Large intestine (tissue), 3 donors: ENCODE measurements at regions not wholly inside any gene's neighbourhood (a gene's known extent, or its start where the extent isn't known, plus 50 kb on each side); places are given as distances from the start of the nearest gene placed in this dataset.

Experiments
- DNase-seq, 2 donors: peaks; one replicate each; pipeline versions ENCODE4 v3.0.0 to v3.0.0-alpha.2; 2013
- H3K27ac ChIP-seq: one replicate; pipeline ENCODE4 v1.5.1; 2013; ENCODE audit warnings: low read length
- H3K27me3 ChIP-seq: 2 replicates; pipeline ENCODE4 v1.6.1; 2013; ENCODE audit warnings: low read length; ENCODE audit not compliant: control insufficient read depth, insufficient read depth
- H3K36me3 ChIP-seq: 2 replicates; pipeline ENCODE4 v1.6.1; 2013; ENCODE audit warnings: low read length; ENCODE audit not compliant: control insufficient read depth, insufficient read depth
- H3K4me1 ChIP-seq: one replicate; pipeline ENCODE4 v1.6.1; 2013; ENCODE audit warnings: low read length; ENCODE audit not compliant: control insufficient read depth, insufficient read depth
- H3K4me3 ChIP-seq: one replicate; pipeline ENCODE4 v1.5.1; 2013; ENCODE audit warnings: low read length
- H3K9me3 ChIP-seq: one replicate; pipeline ENCODE4 v1.6.1; 2013; ENCODE audit warnings: mild to moderate bottlenecking, low read depth, low read length, moderate library complexity; ENCODE audit not compliant: control insufficient read depth
- WGBS: methylation state at CpG from one replicate; pipeline ENCODE4 v1.1.5; 2013; ENCODE audit warnings: low lambda C conversion rate; ENCODE audit not compliant: insufficient coverage; 5-methylcytosine and 5-hydroxymethylcytosine counted together

- DNase-seq: peak in 1 of 2 donors; percentile 22
- Histone ChIP-seq H3K27me3 (no peaks in the 10 kb centered on the region), H3K9me3 (no peaks in the 10 kb centered on the region), H3K4me1 (peaks cover 7% of the 10 kb centered on the region), H3K36me3 (no peaks in the 10 kb centered on the region), H3K4me3 (no peak overlapping the region), H3K27ac (no peak overlapping the region)
- WGBS: 50% methylated on average over 1 of the region's 8 CpGs
These were observed 138.9 kb downstream of the GADD45G start for GRCh38 chr9:89743573-89744254.

GRCh38 chr9:89744255-89744648 lies 139.4 kb downstream of the GADD45G start:
- no CpG with 5 or more reads among the region's 8 CpGs for WGBS
- peaks cover 7% of the 10 kb centered on the region for H3K4me1 ChIP-seq
- no peaks in the 10 kb centered on the region for H3K36me3 ChIP-seq
- H3K27me3 ChIP-seq: no peaks in the 10 kb centered on the region
- no peak overlapping the region for H3K27ac ChIP-seq
- H3K9me3 ChIP-seq: no peaks in the 10 kb centered on the region
- no peak overlapping the region for H3K4me3 ChIP-seq
- no peak for DNase-seq

GRCh38 chr9:89744730-89745129 lies 139.9 kb downstream of the GADD45G start:
- WGBS: no CpG with 5 or more reads among the region's 3 CpGs
- no peaks in the 10 kb centered on the region for H3K36me3 ChIP-seq

GRCh38 chr9:89745601-89746376 lies 141.0 kb downstream of the GADD45G start:
- Histone ChIP-seq H3K36me3 (no peaks in the 10 kb centered on the region), H3K9me3 (no peaks in the 10 kb centered on the region), H3K4me3 (no peak overlapping the region), H3K4me1 (peaks cover 7% of the 10 kb centered on the region), H3K27me3 (no peaks in the 10 kb centered on the region), H3K27ac (no peak overlapping the region)
- no peak for DNase-seq
- WGBS: no CpG with 5 or more reads among the region's 9 CpGs

More at GRCh38 chr9:89744730-89745129, 139.9 kb downstream of the GADD45G start:
- no peak for DNase-seq
- H3K27ac ChIP-seq: no peak overlapping the region
- peaks cover 7% of the 10 kb centered on the region for H3K4me1 ChIP-seq
- no peaks in the 10 kb centered on the region for H3K27me3 ChIP-seq
- no peaks in the 10 kb centered on the region for H3K9me3 ChIP-seq
- no peak overlapping the region for H3K4me3 ChIP-seq

- H3K4me1 ChIP-seq: peaks cover 7% of the 10 kb centered on the region
- whole genome bisulfite sequencing: no CpG with 5 or more reads among the region's 15 CpGs
- H3K36me3 ChIP-seq: no peaks in the 10 kb centered on the region
- H3K27me3 ChIP-seq: no peaks in the 10 kb centered on the region
- H3K27ac ChIP-seq: no peak overlapping the region
- DNase-seq: peak in 1 of 2 donors; percentile 43
- no peaks in the 10 kb centered on the region for H3K9me3 ChIP-seq
- H3K4me3 ChIP-seq: no peak overlapping the region
These were observed 141.7 kb downstream of the GADD45G start for GRCh38 chr9:89746385-89747116.

GRCh38 chr9:89747596-89747995 lies 142.8 kb downstream of the GADD45G start:
- no peak for DNase-seq
- no CpG with 5 or more reads among the region's 13 CpGs for WGBS
- Histone ChIP-seq H3K9me3 (no peaks in the 10 kb centered on the region), H3K4me1 (peaks cover 7% of the 10 kb centered on the region), H3K36me3 (no peaks in the 10 kb centered on the region), H3K27me3 (no peaks in the 10 kb centered on the region), H3K4me3 (no peak overlapping the region), H3K27ac (no peak overlapping the region)

GRCh38 chr9:89748021-89748670 lies 143.3 kb downstream of the GADD45G start:
- Histone ChIP-seq H3K4me3 (no peak overlapping the region), H3K9me3 (no peaks in the 10 kb centered on the region), H3K36me3 (no peaks in the 10 kb centered on the region), H3K4me1 (peaks cover 7% of the 10 kb centered on the region), H3K27ac (no peak overlapping the region), H3K27me3 (no peaks in the 10 kb centered on the region)
- DNase-seq: no peak
- WGBS: 60% methylated on average over 1 of the region's 6 CpGs

- no peak overlapping the region for H3K27ac ChIP-seq
- no peaks in the 10 kb centered on the region for H3K27me3 ChIP-seq
- DNase-seq: no peak
- H3K36me3 ChIP-seq: no peaks in the 10 kb centered on the region
- no CpG with 5 or more reads among the region's 6 CpGs for WGBS
- H3K4me1 ChIP-seq: peaks cover 3% of the 10 kb centered on the region
- no peaks in the 10 kb centered on the region for H3K9me3 ChIP-seq
- H3K4me3 ChIP-seq: no peak overlapping the region
These were observed 144.2 kb downstream of the GADD45G start for GRCh38 chr9:89748831-89749499.

- H3K9me3 ChIP-seq: no peaks in the 10 kb centered on the region
- no peak for DNase-seq
- H3K4me3 ChIP-seq: no peak overlapping the region
- no peaks in the 10 kb centered on the region for H3K4me1 ChIP-seq
- H3K27me3 ChIP-seq: no peaks in the 10 kb centered on the region
- H3K36me3 ChIP-seq: no peaks in the 10 kb centered on the region
- no CpG with 5 or more reads among the region's 3 CpGs for WGBS
- no peak overlapping the region for H3K27ac ChIP-seq
These were observed 144.8 kb downstream of the GADD45G start for GRCh38 chr9:89749500-89750116.
